ENCODE measurements at regions not wholly inside any gene's neighbourhood (a gene's known extent, or its start where the extent isn't known, plus 50 kb on each side); places are given as distances from the start of the nearest gene placed in this dataset.

DNA sequence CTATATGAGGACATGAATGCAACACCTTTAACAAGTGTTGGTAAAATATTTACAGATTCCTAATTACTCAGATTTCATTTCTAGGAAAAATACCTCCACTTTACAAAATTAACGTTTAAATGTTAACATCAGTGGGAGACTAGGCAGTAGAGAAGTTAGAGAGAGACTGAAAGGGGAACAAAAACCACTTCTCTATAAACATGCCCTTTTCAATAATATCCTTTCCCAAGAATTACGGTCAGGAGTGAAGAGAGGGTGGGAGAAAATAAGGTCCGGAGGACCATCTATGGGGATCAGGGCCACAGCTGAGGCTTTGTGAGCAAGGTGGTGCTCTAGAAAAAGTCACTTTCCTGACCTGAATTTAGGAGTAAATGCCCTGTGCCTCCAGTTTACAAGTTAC, 65.3 kb upstream of the WIPF1 start:
- TF ChIP-seq, protein P1, sequence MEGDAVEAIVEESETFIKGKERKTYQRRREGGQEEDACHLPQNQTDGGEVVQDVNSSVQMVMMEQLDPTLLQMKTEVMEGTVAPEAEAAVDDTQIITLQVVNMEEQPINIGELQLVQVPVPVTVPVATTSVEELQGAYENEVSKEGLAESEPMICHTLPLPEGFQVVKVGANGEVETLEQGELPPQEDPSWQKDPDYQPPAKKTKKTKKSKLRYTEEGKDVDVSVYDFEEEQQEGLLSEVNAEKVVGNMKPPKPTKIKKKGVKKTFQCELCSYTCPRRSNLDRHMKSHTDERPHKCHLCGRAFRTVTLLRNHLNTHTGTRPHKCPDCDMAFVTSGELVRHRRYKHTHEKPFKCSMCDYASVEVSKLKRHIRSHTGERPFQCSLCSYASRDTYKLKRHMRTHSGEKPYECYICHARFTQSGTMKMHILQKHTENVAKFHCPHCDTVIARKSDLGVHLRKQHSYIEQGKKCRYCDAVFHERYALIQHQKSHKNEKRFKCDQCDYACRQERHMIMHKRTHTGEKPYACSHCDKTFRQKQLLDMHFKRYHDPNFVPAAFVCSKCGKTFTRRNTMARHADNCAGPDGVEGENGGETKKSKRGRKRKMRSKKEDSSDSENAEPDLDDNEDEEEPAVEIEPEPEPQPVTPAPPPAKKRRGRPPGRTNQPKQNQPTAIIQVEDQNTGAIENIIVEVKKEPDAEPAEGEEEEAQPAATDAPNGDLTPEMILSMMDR (IDR thresholded peaks at IDR 0.05; ENCODE audit: low read depth, low read length): no peak
- H3K4me3 ChIP-seq (ENCODE audit: low read depth, low read length): no peak overlapping the region
- H3K27me3 ChIP-seq (ENCODE audit: control insufficient read depth, insufficient read depth, low read length): no peaks in the 10 kb centered on the region
- ChIA-PET CTCF (interaction anchor here (0.5 kb wide), 1 partner anchor 336 kb away, joined by 3 read pairs; no protein-coding TSS in a partner anchor), POLR2A (interaction anchor here (0.5 to 0.6 kb wide), 2 partner anchors 117 to 239 kb away, joined by 3 to 7 read pairs; no protein-coding TSS in a partner anchor)
- H3K9me3 ChIP-seq (ENCODE audit: control insufficient read depth, insufficient read depth, low read length): no peaks in the 10 kb centered on the region
- no peak for DNase-seq (ENCODE audit: low read depth, low spot score)
- no peak overlapping the region for H3K27ac ChIP-seq (ENCODE audit: low read depth, low read length)

DNA sequence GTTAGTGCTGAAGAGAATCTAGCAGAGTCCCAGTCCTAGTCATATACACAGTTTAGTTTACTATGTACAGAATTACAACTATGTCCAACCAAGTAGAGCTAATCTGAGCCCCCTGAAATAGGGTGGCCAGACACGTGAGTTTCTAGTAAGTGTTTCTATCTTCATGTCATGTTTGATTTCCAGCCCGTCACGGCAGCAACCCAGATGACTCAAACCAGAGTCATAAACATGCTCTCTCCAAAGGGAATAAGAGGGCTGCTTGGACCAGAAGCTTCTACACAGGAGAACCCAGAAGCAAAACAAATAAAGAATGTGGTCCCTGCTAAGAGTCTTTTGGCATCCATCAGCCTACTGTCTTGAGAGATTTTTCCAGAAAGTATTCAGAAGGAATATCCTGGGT, 64.9 kb upstream of the WIPF1 start:
- CTCF ChIA-PET: interaction anchor here (0.5 kb wide), 1 partner anchor 336 kb away, joined by 3 read pairs; no protein-coding TSS in a partner anchor
- DNase-seq (ENCODE audit: low read depth, low spot score): peak; percentile 34
- TF ChIP-seq, protein P1 (IDR thresholded peaks at IDR 0.05; ENCODE audit: low read depth, low read length): no peak
- no peaks in the 10 kb centered on the region for H3K9me3 ChIP-seq (ENCODE audit: control insufficient read depth, insufficient read depth, low read length)
- H3K4me3 ChIP-seq (ENCODE audit: low read depth, low read length): no peak overlapping the region
- H3K27me3 ChIP-seq (ENCODE audit: control insufficient read depth, insufficient read depth, low read length): no peaks in the 10 kb centered on the region
- H3K27ac ChIP-seq (ENCODE audit: low read depth, low read length): peak overlapping the region; percentile 23
- POLR2A ChIA-PET: interaction anchor here (0.5 to 0.6 kb wide), 2 partner anchors 117 to 239 kb away, joined by 3 to 7 read pairs; no protein-coding TSS in a partner anchor

DNA sequence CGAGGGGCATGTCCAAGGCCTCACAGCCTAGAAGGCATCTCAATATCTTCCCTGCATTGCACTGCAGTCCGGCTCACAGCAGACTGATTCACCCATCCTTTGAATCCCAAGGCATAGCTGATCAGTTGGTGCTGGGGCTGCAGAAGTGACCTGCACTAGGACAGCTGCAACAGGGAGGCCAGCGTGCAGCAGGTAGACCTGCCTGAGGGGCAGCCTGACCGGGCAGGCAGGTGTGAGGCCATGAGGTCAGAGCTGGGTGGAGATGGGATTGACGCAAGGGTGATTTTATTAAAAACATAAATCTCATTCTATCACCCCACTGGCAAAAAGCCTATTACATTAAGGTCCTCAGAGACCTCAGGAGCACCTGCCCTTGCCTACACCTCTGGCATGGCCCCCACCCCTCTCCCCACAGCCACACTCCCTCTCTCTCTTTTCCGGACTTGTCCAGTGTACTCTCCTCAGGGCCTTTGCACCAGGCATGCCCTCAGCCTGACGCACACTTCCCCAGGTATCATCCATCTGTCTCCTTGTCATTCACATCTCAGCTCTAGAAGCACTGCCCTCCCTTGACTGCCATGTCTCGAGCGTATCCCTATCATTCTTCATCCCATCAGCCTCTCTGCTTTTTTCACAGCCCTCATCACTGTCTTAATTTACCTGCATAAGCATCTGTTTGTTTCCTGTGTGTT, 63.5 kb upstream of the WIPF1 start:
- Histone ChIP-seq H3K4me3 (ENCODE audit: low read depth, low read length) (no peak overlapping the region), H3K27me3 (ENCODE audit: control insufficient read depth, insufficient read depth, low read length) (no peaks in the 10 kb centered on the region), H3K27ac (ENCODE audit: low read depth, low read length) (no peak overlapping the region), H3K9me3 (ENCODE audit: control insufficient read depth, insufficient read depth, low read length) (no peaks in the 10 kb centered on the region)
- no peak for DNase-seq (ENCODE audit: low read depth, low spot score)
- ChIA-PET POLR2A (no interaction called here), CTCF (no interaction called here)
- TF ChIP-seq, protein P1 (IDR thresholded peaks at IDR 0.05; ENCODE audit: low read depth, low read length): no peak

DNA sequence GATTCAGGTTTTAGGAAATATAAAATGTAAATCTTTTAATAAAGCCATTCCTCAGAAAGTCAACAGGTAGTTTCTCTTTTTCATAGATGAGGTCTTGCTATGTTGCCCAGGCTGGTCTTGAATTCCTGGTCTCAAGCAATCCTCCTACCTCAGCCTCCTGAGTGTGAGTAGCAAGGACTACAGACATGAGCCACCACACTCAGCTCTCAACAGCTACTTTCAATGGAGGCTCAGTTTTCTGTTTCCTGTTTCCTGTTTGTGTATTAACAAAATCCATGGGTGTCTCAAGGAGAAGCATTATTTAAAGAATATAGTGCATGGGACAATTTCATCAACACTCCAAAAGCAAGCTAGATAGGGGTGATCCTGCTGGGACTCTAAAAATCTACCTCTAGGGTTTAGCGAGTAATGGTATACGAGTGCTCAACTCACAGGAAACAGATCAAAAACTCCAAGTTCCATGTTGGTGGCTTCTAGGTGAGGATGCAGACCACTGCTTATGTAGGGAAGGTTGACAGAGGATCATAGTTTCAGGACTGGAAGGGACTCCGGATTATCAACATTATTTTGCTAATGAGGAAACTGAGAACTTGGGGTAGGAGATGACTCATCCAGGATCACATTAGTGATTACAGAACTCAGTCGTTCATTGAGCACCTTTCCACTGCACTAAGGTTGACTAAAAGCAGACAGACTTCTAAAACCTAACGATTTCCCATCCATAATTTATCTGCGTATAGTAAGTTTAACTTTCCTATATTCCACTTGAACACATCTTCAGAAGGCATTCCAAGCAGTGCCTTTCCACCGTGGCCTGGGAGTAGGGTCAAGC, 61.7 kb upstream of the WIPF1 start:
- DNase-seq (ENCODE audit: low read depth, low spot score): no peak
- CTCF ChIA-PET: interaction anchor here (0.6 kb wide), 1 partner anchor 54 kb away, joined by 3 read pairs; no protein-coding TSS in a partner anchor
- no peak overlapping the region for H3K4me3 ChIP-seq (ENCODE audit: low read depth, low read length)
- H3K9me3 ChIP-seq (ENCODE audit: control insufficient read depth, insufficient read depth, low read length): peaks cover 5% of the 10 kb centered on the region; the same call in 1 of the 2 replicates
- TF ChIP-seq, protein P1 (IDR thresholded peaks at IDR 0.05; ENCODE audit: low read depth, low read length): no peak
- no peaks in the 10 kb centered on the region for H3K27me3 ChIP-seq (ENCODE audit: control insufficient read depth, insufficient read depth, low read length)
- POLR2A ChIA-PET: no interaction called here
- H3K27ac ChIP-seq (ENCODE audit: low read depth, low read length): no peak overlapping the region
